ENCODE measurements at regions not wholly inside any gene's neighbourhood (a gene's known extent, or its start where the extent isn't known, plus 50 kb on each side); places are given as distances from the start of the nearest gene placed in this dataset.

DNA sequence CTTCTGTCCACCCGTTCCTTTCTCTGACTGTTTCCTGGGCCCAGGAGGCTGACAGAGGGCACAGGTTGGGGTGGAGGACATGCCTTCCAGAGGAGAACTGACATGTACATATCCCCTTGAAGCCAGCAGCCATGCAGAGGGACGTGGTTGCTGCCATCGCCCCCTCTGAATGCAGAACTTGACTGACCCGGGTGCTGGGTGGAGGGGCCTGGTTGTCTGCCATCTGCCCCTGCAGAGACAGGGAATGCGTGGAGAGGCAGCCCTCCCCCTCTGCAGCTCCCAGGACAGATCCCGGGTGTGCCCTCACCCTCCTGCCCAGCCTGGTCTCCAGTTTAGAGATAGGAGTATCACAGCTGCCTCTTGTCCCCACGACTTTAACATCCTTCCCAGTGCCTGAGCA lies 383.0 kb upstream of the B3GAT1 start:
- no peak for TF ChIP-seq BACH2 (CRISPR knock-in tag; IDR thresholded peaks at IDR 0.05; ENCODE audit: borderline replicate concordance)
- TF ChIP-seq ZFP30 (CRISPR knock-in tag; IDR thresholded peaks at IDR 0.05), result no peak
- TF ChIP-seq ZFP3 (CRISPR knock-in tag; IDR thresholded peaks at IDR 0.05), result no peak
- no peak for TF ChIP-seq TOX (CRISPR knock-in tag; IDR thresholded peaks at IDR 0.05; ENCODE audit: borderline replicate concordance)
- no peak for TF ChIP-seq ESRRG (CRISPR knock-in tag; IDR thresholded peaks at IDR 0.05)
- TF ChIP-seq, protein P1, sequence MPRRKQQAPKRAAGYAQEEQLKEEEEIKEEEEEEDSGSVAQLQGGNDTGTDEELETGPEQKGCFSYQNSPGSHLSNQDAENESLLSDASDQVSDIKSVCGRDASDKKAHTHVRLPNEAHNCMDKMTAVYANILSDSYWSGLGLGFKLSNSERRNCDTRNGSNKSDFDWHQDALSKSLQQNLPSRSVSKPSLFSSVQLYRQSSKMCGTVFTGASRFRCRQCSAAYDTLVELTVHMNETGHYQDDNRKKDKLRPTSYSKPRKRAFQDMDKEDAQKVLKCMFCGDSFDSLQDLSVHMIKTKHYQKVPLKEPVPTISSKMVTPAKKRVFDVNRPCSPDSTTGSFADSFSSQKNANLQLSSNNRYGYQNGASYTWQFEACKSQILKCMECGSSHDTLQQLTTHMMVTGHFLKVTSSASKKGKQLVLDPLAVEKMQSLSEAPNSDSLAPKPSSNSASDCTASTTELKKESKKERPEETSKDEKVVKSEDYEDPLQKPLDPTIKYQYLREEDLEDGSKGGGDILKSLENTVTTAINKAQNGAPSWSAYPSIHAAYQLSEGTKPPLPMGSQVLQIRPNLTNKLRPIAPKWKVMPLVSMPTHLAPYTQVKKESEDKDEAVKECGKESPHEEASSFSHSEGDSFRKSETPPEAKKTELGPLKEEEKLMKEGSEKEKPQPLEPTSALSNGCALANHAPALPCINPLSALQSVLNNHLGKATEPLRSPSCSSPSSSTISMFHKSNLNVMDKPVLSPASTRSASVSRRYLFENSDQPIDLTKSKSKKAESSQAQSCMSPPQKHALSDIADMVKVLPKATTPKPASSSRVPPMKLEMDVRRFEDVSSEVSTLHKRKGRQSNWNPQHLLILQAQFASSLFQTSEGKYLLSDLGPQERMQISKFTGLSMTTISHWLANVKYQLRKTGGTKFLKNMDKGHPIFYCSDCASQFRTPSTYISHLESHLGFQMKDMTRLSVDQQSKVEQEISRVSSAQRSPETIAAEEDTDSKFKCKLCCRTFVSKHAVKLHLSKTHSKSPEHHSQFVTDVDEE (CRISPR knock-in tag; IDR thresholded peaks at IDR 0.05), result no peak
- TF ChIP-seq, protein P2, sequence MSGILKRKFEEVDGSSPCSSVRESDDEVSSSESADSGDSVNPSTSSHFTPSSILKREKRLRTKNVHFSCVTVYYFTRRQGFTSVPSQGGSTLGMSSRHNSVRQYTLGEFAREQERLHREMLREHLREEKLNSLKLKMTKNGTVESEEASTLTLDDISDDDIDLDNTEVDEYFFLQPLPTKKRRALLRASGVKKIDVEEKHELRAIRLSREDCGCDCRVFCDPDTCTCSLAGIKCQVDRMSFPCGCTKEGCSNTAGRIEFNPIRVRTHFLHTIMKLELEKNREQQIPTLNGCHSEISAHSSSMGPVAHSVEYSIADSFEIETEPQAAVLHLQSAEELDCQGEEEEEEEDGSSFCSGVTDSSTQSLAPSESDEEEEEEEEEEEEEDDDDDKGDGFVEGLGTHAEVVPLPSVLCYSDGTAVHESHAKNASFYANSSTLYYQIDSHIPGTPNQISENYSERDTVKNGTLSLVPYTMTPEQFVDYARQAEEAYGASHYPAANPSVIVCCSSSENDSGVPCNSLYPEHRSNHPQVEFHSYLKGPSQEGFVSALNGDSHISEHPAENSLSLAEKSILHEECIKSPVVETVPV (CRISPR knock-in tag; IDR thresholded peaks at IDR 0.05), result no peak
